ENCODE measurements at regions not wholly inside any gene's neighbourhood (a gene's known extent, or its start where the extent isn't known, plus 50 kb on each side); places are given as distances from the start of the nearest gene placed in this dataset.
"Not testable (repeated sequence)": the region's sequence is repeated elsewhere in the genome, so short reads cannot be mapped to it uniquely, and the experiment has no call there.

DNA sequence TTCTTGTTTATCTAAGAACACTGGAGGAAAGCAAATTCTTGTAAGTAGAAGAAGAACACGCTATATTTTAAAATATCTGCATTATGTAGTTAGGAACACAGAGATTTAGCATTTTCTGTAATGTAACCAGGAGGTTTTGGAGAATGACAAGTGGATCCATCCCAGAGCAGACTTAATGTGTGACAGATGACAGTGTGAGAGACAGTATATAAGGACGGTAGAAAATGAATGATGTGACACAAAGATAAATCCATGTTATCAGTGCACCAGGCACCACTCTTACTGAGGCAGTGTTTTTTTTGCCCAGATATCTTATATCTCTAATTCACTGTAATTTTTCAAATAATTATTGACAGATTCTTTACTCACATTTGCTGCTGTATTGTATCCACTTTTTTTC, 239.0 kb upstream of the KCNN2 start:
- ATAC-seq (no peak), DNase-seq (no peak)
- in situ Hi-C loops (cut with MboI; ENCODE audit: low sequenced_read_pairs in 4 of 4) = no loop called here
- TF ChIP-seq POLR2A (IDR thresholded peaks at IDR 0.05) = no peak
- TF ChIP-seq CTCF (IDR thresholded peaks at IDR 0.05 in 4 of 5, conservative IDR thresholded peaks at IDR 0.05 in 1 of 5) = no peak
- no peak overlapping the region for H3K27ac ChIP-seq
- H3K27me3 ChIP-seq = no peaks in the 10 kb centered on the region
- no peaks in the 10 kb centered on the region for H3K9me3 ChIP-seq
- H3K4me1 ChIP-seq = no peaks in the 10 kb centered on the region
- no peaks in the 10 kb centered on the region for H3K36me3 ChIP-seq
- intact Hi-C loops (cut with DNase I; ENCODE audit: low total_unique reads) = no loop called here
- no peak overlapping the region for H3K4me3 ChIP-seq

GRCh38 chr5:114123654-114124053, 238.2 kb upstream of the KCNN2 start:
- no peak for DNase-seq

GRCh38 chr5:114146398-114146797, 215.5 kb upstream of the KCNN2 start:
- ATAC-seq = no peak
- H3K4me3 ChIP-seq = no peak overlapping the region
- H3K27me3 ChIP-seq = no peaks in the 10 kb centered on the region
- DNase-seq = no peak
- intact Hi-C loops (cut with DNase I; ENCODE audit: low total_unique reads) (no loop called here), in situ Hi-C loops (cut with MboI; ENCODE audit: low sequenced_read_pairs in 4 of 4) (no loop called here)
- no peaks in the 10 kb centered on the region for H3K9me3 ChIP-seq
- H3K4me1 ChIP-seq = no peaks in the 10 kb centered on the region
- TF ChIP-seq POLR2A (IDR thresholded peaks at IDR 0.05) = no peak
- no peak for TF ChIP-seq CTCF (IDR thresholded peaks at IDR 0.05 in 4 of 5, conservative IDR thresholded peaks at IDR 0.05 in 1 of 5)
- no peak overlapping the region for H3K27ac ChIP-seq
- no peaks in the 10 kb centered on the region for H3K36me3 ChIP-seq

More at GRCh38 chr5:114123654-114124053, 238.2 kb upstream of the KCNN2 start:
- Histone ChIP-seq H3K4me1 (no peaks in the 10 kb centered on the region), H3K36me3 (no peaks in the 10 kb centered on the region), H3K4me3 (no peak overlapping the region), H3K27ac (no peak overlapping the region), H3K9me3 (no peaks in the 10 kb centered on the region), H3K27me3 (no peaks in the 10 kb centered on the region)
- intact Hi-C loops (cut with DNase I; ENCODE audit: low total_unique reads) = no loop called here
- no peak for TF ChIP-seq POLR2A (IDR thresholded peaks at IDR 0.05)
- TF ChIP-seq CTCF (IDR thresholded peaks at IDR 0.05 in 4 of 5, conservative IDR thresholded peaks at IDR 0.05 in 1 of 5) = no peak
- in situ Hi-C loops (cut with MboI; ENCODE audit: low sequenced_read_pairs in 4 of 4) = no loop called here
- ATAC-seq = no peak

GRCh38 chr5:114148253-114148652, 213.6 kb upstream of the KCNN2 start:
- Histone ChIP-seq H3K36me3 (no peaks in the 10 kb centered on the region), H3K4me1 (no peaks in the 10 kb centered on the region), H3K9me3 (no peaks in the 10 kb centered on the region), H3K27me3 (no peaks in the 10 kb centered on the region), H3K27ac (no peak overlapping the region), H3K4me3 (no peak overlapping the region)
- in situ Hi-C loops (cut with MboI; ENCODE audit: low sequenced_read_pairs in 4 of 4) (no loop called here), intact Hi-C loops (cut with DNase I; ENCODE audit: low total_unique reads) (no loop called here)
- TF ChIP-seq CTCF (IDR thresholded peaks at IDR 0.05 in 4 of 5, conservative IDR thresholded peaks at IDR 0.05 in 1 of 5) (no peak), POLR2A (IDR thresholded peaks at IDR 0.05) (no peak)
- ATAC-seq (no peak), DNase-seq (no peak)

DNA sequence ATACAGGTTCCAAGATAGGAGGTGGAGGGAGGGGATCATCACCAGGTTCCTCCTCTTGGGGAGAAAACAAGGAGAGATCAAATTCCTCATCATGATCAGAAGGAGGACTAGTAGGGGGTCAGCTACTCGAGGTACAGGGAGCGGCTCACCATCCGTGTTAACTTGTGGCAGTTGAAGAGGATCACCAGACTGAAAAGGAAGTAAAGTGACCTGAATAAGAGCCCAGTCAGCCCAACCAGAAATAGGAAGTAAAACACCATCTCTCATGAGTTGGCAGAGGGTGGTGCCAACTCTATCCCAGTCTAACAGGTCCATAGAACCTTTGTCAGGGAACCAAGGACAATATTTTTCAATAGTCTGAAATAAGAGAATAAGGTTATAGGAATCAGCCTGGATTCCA, 213.1 kb upstream of the KCNN2 start:
- DNase-seq; H3K4me3 ChIP-seq; H3K36me3 ChIP-seq; H3K27me3 ChIP-seq; intact Hi-C loops (cut with DNase I; ENCODE audit: low total_unique reads); in situ Hi-C loops (cut with MboI; ENCODE audit: low sequenced_read_pairs in 4 of 4); H3K27ac ChIP-seq; H3K9me3 ChIP-seq; H3K4me1 ChIP-seq; ATAC-seq: not testable (repeated sequence)
